ENCODE measurements at regions not wholly inside any gene's neighbourhood (a gene's known extent, or its start where the extent isn't known, plus 50 kb on each side); places are given as distances from the start of the nearest gene placed in this dataset.

- DNase-seq (ENCODE audit: low read depth in 4 of 4, low spot score in 1 of 4) = no peak
Measured at GRCh38 chr13:89862011-89862690, 1485.3 kb upstream of the MIR17HG start.

DNA sequence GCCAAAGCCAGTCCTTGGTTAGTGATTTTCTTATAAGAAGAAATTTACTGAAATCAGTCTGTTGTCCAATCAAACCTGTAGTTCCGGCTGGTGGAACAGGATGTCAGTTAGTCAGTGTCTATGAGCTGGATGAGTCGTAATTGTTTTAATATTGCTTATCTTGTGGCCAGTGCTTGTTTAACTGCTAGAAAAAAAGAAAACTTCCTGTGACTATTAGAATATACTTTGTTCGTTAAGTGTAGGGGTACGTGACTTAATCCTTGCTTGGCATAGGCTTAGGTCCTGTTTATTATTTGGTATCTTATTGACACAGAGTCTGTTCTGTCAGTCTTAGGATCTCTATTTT lies 1484.8 kb upstream of the MIR17HG start:
- no peak for DNase-seq (ENCODE audit: low read depth in 4 of 4, low spot score in 1 of 4)

DNA sequence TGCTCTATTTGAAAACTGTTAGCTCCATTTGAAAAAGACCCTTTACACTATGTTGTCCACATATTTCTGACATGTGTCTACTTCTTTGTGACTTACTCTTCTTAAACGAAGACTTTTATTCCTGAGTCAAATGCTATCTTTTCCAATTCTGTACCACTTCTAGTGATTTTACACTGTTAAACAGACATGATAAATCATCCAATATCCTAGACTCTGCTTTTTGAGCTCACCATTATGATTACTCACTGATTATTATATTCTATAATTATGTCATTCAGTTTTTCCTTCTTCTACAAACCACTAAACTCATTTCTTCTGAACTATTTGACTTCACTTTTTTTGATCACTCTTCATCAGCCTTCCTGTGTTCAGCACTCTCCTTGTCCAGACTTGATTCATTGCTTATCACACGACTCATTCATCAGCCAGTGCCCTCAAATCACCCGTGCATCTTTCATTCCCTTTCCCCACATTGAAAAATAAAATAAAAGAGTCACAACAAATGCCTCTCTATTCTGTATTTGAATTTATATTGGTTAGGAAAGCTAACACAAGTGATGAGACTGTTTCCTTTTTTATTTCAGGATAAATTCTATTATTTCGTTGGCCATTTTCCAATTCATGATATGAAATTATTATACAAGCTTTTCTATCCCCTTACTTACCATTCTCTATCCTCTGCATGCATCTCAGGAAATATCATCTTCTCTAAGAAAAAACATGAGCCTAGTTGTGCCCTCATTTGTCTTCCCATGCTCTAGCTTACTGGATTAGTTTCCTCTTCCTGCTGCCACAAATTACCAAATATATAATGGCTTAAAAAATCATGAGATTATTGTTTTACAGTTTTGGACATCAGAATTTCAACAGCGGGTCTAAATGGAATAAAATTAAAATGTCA lies 1482.1 kb upstream of the MIR17HG start:
- no peak for DNase-seq (ENCODE audit: low read depth in 4 of 4, low spot score in 1 of 4)

DNA sequence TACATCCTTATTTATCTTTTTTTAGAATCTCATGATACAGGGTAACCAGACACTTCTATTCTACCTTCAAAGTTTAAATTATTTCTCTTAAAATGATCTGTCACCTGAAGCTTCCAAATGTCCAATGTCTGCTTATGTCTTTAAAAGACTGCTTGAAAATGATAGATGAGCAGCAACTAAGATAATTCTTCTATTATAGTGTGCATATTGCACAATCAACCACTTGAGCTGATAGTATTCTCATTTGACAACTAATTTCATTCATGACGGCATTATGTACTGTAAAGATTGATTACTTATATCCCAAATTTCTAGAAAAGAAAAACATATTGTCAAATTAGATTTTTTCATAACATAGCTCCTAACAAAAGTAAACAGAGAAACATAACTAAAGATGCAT lies 1478.2 kb upstream of the MIR17HG start:
- DNase-seq (ENCODE audit: low read depth in 4 of 4, low spot score in 1 of 4) = no peak

DNA sequence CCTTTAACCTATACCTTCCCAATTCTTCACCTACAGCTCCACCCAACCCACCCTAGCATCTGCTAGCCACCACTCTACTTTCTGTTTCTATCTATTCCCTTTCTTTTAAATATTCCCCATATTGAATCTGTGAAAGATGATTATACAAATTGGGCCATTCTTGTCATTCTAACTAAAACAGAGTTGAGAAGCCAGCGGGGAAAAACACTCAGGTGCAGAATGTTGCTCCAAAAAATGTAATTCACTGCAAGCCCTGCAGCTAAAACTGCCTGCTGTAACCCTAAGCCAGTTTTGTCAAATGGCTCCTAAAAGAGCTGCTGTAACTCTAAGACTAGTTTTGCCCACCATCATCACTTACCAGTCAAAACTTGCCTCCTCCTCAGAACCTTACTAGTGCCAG lies 1468.6 kb upstream of the MIR17HG start:
- no peak for DNase-seq (ENCODE audit: low read depth in 4 of 4, low spot score in 1 of 4)

DNA sequence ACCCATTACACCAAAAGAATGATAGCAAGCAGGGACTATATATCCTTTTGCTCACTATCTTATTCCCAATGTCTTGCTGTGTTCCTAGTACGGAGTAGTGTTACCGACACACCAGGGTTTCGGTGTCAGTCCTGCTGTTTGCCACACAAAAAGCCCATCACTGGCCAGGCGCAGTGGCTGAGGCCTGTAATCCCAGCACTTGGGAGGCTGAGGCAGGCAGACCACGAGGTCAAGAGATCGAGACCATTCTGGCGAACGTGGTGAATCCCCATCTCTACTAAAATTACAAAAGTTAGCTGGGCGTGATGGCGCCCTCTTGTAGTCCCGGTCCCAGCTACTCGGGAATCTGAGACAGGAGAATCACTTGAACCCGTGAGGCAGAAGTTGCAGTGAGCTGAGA lies 1467.3 kb upstream of the MIR17HG start:
- no peak for DNase-seq (ENCODE audit: low read depth in 4 of 4, low spot score in 1 of 4)

GRCh38 chr13:89883893-89884448 lies 1463.5 kb upstream of the MIR17HG start:
- DNase-seq (ENCODE audit: low read depth in 4 of 4, low spot score in 1 of 4) = no peak

DNA sequence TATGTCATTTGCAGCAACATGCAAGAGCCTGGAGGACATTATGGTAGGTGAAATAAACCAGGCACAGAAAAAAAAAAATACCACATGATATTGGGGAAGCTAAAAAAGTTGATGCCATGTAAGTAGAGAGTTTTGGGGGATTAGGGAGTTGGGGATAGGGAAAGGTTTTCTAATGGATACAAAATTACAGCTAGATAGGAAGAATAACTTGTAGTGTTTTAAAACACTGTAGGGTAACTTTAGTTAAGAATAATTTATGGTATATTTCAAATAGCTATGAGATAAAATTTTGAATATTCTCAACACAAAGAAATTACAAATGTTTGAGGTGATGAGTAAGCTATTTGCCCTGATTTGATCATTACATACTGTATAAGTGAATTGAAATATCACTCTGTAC lies 1456.7 kb upstream of the MIR17HG start:
- no peak for DNase-seq (ENCODE audit: low read depth in 4 of 4, low spot score in 1 of 4)

- DNase-seq (ENCODE audit: low read depth in 4 of 4, low spot score in 1 of 4) = no peak
Measured at GRCh38 chr13:89891416-89891815, 1456.1 kb upstream of the MIR17HG start.

- DNase-seq (ENCODE audit: low read depth in 4 of 4, low spot score in 1 of 4) = no peak
Measured at GRCh38 chr13:89897681-89898080, 1449.8 kb upstream of the MIR17HG start.

DNA sequence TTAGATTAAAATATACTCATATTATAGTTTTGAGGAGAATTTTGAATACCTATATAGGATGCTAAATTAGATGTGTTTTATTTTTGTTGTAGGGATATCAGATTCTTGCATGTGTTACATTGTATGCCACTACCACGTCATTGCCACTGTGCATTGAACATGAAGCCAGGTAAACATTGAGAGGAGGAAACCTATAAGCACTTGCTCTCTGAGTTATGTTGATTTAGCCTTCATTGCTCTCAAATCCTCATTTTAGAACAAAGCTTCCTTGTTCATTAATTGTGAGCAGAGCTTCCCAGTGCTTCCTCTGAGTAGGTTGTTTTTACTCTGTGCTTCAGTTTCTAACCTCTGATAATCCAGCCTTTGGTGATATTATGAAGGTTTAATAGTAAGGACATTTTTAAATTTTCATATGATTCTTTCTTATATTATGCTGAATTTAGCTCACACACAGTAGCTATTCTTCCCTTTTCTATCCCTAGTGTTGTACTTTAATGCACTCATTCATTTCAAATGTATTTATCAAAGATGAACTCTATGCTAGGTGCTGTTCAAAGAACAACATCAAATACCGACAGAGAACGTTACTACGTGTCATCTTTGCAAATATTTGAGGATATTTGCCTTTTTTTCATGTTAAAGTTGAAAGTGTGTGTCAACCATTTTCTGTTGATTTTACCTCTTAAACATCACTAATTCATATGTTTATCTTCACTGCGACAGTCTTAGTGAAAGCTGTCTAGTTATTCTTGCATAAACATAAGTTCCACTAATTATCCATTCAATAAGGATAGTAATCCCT lies 1448.0 kb upstream of the MIR17HG start:
- DNase-seq (ENCODE audit: low read depth in 4 of 4, low spot score in 1 of 4) = no peak

DNA sequence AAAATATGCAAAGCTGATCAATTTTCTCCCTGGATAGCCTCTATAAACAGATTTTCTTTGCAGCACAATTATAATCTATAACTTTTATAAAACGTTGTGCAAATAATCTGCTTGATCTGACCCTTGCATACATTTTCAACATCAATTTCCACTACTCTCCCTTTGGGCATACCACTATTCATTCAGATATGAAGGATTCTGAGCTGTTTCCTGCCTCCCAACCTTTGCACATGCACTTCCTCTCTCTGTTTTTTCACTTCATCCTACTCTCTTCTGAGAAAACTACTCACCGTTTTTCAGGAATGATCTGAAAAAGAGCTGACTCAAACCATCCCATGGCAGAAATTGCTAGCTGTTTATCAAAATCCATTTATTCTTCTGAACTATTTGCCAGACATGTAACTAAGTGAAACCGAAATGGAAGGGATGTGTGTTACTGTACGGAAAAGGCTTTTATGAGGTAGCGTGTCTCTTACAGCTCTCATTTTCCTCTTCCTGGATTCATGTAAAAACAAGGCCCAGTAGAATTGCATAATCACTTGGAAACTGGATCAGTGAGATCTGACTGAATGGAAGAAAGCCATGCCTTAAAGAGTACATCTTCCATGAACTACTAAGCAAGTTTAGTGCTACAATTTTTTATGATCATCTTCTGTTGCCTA lies 1447.3 kb upstream of the MIR17HG start:
- no peak for DNase-seq (ENCODE audit: low read depth in 4 of 4, low spot score in 1 of 4)

DNA sequence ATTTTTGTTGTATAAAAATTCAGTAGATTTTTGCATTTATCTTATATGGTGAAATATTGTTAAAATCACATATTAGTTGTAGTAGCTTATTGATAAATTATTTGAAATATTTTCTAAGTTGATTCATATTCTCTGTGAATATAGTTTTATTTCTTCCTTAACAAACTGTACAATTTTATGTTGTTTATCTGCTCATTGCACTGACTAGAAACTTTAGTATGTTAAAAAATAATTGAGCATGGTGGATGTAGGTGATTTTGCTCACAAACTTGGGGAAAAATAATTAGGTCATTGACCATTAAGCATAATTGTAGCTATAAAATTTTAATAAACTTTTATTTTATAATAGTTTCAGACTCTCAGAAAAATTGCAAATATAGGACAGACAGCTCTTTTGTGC lies 1445.3 kb upstream of the MIR17HG start:
- no peak for DNase-seq (ENCODE audit: low read depth in 4 of 4, low spot score in 1 of 4)

DNA sequence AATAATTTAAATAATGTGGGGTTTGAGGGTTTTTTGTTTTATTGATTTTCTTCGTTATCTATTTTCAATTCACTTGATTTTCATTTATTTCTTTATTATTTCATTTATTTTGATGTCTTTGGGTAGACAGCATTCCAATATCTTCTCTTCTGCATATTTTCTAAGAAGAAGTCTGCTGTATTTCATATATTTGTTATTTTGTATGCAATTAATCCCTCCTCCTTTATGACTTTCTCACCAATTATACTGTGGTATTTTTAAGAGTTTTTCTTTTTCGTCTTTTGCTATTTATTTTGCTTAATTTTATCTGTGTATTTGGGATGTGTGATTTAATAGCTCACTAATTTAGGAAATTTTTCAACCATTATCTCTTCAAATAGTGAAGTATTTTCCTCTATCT lies 1444.4 kb upstream of the MIR17HG start:
- no peak for DNase-seq (ENCODE audit: low read depth in 4 of 4, low spot score in 1 of 4)

DNA sequence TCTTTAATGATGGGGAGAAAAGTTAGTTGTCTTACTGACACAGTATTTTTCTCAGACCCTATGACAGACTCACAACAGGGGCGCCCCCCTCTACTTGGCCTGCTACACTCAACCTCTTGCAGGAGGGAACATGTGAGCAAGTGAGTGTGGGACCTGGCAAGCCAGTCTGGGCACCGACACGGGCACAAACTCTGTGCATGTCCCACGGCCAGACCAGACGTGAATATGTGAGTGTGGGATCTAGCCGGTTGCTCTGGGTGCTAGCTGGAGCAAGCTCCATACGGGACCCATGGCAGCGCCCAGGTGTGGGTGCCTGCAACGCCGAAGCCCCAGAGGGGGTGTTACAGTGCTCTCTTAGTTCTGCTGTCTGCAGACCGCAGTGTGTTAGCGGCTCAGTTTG lies 1437.3 kb upstream of the MIR17HG start:
- DNase-seq (ENCODE audit: low read depth in 4 of 4, low spot score in 1 of 4) = peak in 1 of 4 experiments; percentile 0

- no peak for DNase-seq (ENCODE audit: low read depth in 4 of 4, low spot score in 1 of 4)
Measured at GRCh38 chr13:89916551-89916950, 1430.9 kb upstream of the MIR17HG start.

DNA sequence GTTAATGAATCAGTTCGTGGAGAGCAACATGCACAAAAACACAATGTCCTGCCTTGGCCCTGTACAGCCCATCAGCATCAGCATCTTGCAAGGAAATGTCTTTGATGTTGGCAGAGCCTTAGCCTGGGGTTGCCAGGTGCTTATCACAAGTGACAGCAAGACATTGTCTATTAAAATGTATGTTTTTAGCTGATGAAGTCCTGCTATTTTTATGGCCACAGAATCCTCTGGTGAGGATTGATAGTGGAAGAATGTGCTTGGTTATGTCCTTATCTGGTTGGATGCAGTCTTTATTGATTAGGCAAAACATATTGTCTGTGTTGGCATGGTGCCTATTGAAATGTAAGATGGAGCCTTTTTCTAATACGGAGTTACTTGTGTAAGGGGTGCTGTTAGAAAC lies 1427.0 kb upstream of the MIR17HG start:
- DNase-seq (ENCODE audit: low read depth in 4 of 4, low spot score in 1 of 4) = no peak

- no peak for DNase-seq (ENCODE audit: low read depth in 4 of 4, low spot score in 1 of 4)
Measured at GRCh38 chr13:89923052-89923451, 1424.4 kb upstream of the MIR17HG start.

- no peak for DNase-seq (ENCODE audit: low read depth in 4 of 4, low spot score in 1 of 4)
Measured at GRCh38 chr13:89923736-89924135, 1423.8 kb upstream of the MIR17HG start.

DNA sequence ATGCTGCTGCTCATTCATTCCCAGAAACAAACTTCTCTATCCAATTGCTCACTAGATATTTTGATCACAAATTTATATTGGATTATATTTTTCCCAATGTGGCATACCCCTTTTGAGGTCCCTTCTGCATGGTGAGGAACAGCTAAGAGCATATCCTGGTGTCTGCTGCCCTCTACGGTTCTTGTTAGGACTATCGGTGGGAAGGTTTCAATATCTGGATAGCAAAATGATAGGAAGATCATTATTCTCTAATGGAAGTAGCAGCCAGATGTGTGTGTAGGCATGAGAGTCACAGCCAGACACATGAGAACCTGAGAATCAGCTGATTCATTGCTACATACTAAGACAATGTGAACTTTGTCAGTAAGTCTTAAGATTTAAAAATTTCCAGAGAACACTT lies 1422.4 kb upstream of the MIR17HG start:
- no peak for DNase-seq (ENCODE audit: low read depth in 4 of 4, low spot score in 1 of 4)

DNA sequence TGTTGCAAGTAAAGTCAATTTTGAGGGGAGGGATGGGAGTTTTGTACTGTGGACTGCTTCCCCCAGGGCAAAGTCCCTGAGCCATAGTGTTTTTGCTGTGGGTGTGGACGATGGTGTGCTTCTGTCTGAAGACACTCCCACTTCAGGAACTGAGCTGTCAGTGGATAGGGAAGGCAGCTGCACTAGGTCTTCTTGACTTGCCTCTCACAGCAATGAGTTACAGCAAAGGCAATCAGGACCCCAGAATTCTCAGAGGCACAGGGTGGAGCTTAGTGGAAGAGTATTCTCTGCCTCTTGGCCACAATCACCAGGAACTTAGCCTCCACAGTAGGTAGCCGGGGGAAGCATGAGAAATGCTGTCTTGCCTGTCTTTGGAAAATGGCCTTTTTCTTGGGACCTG lies 1416.6 kb upstream of the MIR17HG start:
- no peak for DNase-seq (ENCODE audit: low read depth in 4 of 4, low spot score in 1 of 4)
